8988T (cell line): ENCODE measurements at regions not wholly inside any gene's neighbourhood (a gene's known extent, or its start where the extent isn't known, plus 50 kb on each side); places are given as distances from the start of the nearest gene placed in this dataset.

ENCODE experiments used
- DNase-seq: peaks from one replicate; pipeline ENCODE4 v3.0.0; 2011

DNA sequence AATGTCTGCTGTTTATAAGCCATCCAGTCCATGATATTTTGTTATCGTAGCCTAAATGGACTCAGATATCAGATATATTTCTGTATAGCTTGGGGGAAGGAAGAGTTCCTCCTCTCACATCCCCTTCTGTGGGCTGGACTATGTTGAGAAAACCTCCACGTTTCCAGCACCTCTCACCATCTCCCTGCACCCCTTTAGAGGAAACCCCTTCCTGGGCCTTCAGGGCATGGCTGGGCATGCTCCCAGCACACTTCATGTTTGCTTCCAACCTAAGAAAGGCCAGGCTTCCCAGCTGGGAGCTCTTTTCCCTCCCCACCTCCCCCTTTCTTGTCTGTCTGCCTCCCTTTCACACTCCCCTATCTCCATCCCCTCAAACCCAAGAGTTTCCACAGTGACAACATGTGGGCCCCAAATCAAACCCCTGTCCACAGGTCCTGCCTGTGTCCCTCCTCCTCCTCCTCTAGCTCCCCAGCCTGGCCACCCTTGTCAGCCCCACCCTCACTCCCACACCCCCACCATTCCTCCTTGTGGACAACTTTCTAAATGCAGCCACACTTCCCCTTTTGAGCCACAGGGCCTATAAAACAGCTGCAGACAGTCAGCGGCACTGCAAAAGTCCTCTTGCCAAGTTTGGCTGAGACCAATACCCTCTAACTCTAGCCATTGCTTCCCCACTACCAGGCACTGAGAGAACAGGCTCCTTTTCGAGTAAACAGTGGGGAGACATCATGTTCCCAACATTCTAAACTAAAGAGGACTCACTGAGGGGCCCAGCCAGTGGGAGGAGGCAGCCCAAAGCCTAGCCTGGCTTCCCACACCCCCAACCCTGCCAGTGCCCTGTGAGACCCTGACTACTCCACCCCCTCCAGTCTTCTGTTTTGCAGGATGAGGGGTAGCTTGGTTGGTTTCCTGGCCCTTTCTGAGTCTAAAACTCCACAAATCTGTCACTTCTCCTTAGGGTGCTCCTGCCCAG, 120.5 kb downstream of the ZFP36L2 start:
- peak; percentile 63 for DNase-seq

DNA sequence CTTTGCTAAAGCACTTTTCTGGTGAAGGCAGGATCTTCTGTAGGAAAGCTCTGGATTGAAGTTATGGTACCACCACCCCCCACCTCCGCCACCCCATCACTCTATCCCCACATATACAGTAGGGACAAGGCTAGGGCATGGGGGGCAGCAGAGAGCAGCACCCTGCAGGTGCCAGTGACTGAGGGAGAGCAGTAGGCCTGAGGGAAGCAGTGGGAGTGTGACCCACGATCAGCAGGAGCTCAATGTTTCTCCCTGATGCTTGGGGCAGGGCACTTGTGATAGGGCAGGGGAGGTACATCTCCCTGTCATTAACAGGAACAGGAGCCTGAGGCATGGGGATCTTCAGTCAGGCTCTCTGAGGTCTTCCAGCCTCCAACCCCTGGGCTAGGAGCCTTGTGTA, 121.6 kb downstream of the ZFP36L2 start:
- no peak for DNase-seq

GRCh38 chr2:43104106-43104505, 122.3 kb downstream of the ZFP36L2 start:
- no peak for DNase-seq

GRCh38 chr2:43103093-43103404, 123.4 kb downstream of the ZFP36L2 start:
- DNase-seq = no peak

- DNase-seq = no peak
Measured at GRCh38 chr2:43102366-43103092, 123.9 kb downstream of the ZFP36L2 start.

DNA sequence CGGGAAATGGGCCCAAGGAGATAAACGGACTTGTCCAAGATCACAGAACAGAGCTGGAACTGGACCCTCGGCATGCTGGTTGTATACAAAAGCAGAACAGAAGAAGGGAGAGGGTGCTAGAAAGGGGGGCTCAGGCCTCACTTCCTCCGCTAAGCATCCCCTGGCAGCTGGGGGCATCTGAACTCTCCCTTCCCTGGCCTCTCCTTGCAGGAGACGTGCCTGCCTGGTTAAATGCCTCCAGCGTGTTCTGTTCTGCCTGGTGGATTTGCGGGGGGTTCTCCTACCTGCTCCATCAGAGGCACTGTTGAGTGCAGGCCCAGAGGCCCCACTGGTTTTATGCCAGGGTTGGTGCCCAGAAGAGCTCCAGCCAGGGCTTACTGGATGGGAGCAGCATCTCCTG, 124.7 kb downstream of the ZFP36L2 start:
- DNase-seq = no peak

GRCh38 chr2:43100883-43101662, 125.3 kb downstream of the ZFP36L2 start:
- no peak for DNase-seq

DNA sequence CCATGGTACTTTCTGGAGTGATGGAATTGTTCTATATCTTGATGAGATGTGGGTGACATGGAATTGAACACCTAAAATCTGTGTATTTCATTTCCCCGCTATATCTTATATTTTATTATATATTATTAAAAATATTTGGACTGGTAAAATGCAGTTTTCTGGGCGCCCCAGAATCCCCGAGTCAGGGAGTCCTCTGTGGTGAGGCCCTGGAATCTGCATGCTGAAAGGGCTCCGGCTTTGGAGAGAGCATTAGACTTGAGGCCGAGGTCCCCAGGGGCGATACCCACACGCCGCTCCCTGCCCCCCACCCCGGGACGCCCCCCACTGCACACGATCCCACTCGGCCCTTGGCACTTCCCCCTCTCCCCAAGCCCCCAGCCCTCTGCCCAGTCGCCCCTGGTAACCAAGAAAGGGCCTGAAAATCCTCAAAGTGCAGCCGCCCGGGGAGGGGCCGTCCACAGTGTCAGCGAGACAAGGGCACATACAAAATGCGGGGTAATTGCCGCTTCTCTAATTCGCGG, 126.0 kb downstream of the ZFP36L2 start:
- no peak for DNase-seq

GRCh38 chr2:43099797-43100196, 126.6 kb downstream of the ZFP36L2 start:
- no peak for DNase-seq

GRCh38 chr2:43098539-43098938, 127.9 kb downstream of the ZFP36L2 start:
- DNase-seq = no peak

DNA sequence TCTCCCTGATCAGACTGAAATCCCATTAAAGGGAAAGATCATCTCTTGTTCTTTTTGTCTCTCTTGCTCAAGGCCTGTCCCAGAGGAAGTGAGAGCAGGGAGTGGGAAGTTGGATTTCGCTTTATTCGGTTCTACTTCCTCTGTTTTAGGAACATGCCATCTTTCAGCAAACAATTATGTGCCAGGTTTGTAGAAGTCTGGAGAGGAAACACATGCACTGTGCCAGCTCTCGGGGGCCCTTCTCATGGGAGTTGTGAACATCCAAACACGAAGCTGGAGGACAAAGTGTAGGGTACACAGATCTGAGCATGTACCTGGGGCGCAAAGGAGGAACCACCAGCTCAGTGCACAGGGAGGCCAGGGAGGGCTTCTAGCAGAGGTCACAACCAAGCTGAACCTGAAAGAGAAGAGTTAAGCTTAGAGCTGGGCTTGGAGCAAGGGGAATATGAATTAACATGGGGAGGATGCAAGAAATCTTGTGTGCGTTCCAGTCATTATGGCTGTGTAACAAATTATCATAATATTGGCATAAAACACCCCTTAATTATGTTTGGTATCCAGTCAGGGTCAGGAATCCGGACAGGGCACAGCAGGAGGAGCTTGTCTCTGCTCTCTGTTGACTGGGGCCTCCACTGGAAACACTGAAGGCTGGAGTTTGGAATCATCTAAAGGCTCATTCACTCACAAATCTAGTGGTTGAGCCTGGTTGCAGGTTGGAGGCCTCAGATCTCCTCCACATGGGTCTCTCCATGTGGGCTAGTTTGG, 128.6 kb downstream of the ZFP36L2 start:
- DNase-seq = no peak

DNA sequence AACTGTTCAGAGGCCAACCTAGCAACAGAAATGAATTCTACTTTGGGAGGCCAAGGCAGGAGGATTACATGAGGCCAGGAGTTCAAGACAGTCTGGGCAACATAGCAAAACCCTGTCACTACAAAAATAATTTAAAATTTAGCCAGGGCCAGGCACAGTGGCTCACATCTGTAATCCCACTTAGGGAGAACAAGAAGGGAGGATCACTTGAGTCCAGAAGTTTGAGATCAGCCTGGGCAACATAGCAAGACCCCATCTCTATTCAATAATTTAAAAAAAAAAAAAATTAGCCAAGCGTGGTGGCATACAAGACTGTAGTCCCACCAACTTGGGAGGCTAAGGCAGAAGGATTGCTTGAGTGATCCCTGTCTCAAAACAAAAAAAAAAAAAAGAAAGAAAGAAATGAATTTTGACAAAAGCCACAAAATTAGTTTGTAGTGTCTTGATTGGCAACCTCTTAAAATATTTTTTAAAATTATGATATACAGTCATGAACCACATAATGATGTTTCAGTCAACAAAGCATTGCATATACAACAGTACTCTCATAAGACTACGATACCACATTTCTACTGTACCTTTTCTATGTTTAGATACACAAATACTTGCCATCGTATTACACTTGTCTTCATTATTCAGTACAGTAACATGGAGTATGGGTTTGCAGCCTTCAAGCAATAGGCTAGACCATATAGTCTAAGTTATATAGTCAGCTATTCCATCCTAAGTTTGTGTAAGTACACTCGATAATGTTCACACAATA, 130.7 kb downstream of the ZFP36L2 start:
- DNase-seq = no peak

DNA sequence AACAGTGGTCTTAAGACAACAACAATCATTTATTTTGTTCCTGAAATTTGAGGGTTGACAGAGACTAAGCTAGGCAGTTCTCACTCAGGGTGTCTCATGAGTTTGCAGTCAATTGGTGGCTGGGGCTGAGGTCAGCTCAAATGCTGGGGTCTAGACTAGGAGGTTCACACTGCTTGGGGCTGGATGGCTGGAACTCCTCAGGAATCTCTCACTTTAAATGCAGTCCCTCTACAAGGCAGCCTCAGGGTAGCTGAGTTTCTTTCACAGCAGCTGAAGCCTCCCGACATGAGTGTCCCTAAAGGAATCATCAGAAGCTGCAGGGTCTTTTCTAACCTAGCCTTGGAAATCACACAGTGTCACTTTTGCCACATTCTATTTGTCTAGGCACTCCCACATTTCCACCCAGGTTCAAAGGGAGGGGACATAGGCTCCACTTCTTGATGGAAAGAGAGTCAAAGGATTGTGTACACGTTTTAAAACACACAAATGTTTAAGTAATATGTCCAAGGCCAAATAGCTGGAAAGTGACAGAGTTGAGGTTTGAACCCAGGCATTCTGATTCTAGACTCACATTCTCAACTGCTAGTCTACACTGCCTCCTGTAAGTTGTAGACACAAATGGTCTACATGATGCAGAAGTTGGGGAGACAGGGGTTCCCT, 133.8 kb downstream of the ZFP36L2 start:
- no peak for DNase-seq

GRCh38 chr2:43090317-43090716, 136.1 kb downstream of the ZFP36L2 start:
- no peak for DNase-seq

DNA sequence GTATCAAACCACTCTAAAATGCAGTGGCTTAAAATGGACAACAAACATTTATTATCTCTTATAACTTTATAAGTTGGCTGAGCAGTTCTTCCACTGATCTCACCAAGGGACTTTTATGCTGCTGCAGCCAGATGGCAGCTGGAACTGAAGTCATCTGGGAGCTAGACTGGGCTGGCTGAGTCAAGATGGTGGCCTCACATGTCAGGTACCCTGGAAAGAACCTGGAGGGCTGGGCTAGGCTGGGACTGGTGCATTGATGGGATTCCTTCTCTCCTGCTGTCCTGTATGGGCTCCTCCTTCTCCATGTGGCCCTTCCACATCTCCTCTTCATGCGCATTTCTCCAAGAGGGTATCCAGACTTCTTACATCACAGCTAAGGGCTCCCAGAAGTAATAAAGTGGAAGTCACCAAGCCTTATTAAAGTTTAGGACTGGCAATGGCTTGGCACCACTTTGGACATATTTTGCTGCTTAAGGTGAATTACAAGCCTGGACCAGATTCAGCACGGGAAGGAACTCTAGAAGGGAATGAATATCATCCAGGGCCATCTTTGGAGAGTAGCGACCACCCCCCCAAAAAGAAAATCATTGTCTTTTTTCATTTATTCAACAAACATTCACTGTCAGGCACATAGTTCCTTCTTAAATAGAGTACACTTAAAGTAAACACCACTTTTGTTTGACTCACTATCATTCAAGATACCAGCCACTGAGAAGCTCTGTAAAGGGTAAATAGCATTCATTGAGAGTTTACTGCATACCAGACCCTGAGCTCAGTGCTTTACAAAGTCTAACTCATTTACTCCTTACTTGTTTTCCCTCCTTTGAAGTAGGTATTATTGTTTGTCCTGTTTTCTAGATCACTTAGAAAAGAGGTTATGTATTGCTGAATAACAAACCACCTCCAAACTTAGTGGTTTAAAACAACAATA, 138.0 kb downstream of the ZFP36L2 start:
- no peak for DNase-seq

DNA sequence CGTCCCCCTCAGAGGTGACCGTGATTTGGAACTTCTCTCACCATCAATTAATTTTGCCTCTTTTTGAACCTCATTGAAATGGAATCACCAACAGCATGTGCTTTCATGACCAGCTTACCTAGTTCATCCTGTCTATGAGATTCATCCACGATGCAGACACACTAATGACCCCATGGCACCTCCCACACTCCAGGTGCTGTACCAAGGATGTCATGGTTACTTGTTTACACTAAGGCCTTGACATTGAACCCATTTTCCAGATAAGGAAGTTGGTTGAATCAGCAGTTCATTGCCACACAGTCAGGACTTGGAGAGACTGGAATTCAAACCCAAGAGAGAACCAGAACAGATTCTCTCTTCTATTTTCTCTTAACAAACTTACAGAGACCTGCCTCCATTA, 139.0 kb downstream of the ZFP36L2 start:
- DNase-seq = no peak

DNA sequence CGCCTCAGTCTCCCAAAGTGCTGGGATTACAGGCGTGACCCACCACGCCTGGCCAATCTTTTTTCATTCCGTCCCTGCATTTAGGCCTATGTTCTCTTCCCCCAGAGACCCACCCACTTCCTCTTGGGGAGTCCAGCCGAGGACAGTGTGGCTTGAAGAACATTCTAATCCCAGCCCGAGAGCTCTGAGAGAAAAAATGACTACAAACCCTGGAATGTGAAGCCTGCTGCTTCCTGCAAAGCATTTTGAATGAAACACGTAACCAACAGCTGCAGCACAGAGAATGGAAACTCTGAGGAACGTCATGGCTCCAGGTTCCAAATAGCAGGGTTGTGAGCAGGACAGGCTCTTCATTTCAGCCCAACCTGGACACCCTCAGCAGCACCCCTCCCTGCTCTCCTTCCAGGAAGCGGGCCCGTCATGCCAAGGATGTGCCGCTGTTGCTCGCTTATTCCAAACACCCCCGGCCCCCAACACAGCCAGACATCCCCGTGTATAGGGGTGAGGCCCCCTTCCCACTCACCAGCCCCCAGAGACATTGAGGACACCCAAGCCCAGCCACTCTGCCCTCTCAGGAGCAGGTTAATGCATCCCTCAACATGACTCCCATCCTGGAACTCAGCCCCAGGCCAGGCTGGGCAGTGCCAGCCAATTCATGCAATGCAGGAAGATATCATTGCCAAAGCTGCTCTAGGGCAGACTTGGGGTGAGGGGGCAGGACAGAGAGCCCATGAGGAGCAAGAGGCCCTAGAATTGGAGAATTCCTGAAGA, 139.8 kb downstream of the ZFP36L2 start:
- DNase-seq = peak; percentile 85

DNA sequence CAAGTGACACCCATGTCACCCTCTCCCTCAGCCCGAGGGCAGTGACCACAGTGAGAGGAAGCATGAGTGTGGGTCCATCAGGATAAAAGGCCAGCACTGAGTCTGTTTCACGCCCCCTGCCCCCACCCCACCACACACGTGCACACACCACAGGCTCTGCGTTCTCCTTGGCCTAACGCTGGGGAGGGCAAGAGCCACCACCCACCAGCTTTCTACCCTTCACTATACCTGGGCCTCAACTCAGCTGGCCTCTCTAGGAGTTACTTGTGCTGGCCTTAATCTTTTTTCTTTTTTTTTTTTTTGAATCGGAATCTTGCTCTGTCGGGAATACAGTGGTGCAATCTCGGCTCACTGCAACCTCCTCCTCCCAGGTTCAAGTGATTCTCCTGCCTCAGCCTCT, 140.5 kb downstream of the ZFP36L2 start:
- no peak for DNase-seq

GRCh38 chr2:43085505-43085904, 140.9 kb downstream of the ZFP36L2 start:
- no peak for DNase-seq
